ENCODE measurements at regions not wholly inside any gene's neighbourhood (a gene's known extent, or its start where the extent isn't known, plus 50 kb on each side); places are given as distances from the start of the nearest gene placed in this dataset.

- DNase-seq, result no peak
- no peaks in the 10 kb centered on the region for H3K36me3 ChIP-seq (replicated peaks; ENCODE audit: control insufficient read depth, insufficient read depth, low read length)
- H3K27me3 ChIP-seq (ENCODE audit: control insufficient read depth, insufficient read depth, low read length), result no peaks in the 10 kb centered on the region
These were observed 211.8 kb upstream of the DSEL start for GRCh38 chr18:67728364-67728763.

GRCh38 chr18:67726882-67727281, 210.4 kb upstream of the DSEL start:
- no peaks in the 10 kb centered on the region for H3K27me3 ChIP-seq (ENCODE audit: control insufficient read depth, insufficient read depth, low read length)
- H3K36me3 ChIP-seq (replicated peaks; ENCODE audit: control insufficient read depth, insufficient read depth, low read length), result no peaks in the 10 kb centered on the region
- no peak for DNase-seq
- H3K4me3 ChIP-seq (ENCODE audit: insufficient read depth, low read depth, low read length), result no peak overlapping the region

More at GRCh38 chr18:67728364-67728763, 211.8 kb upstream of the DSEL start:
- no peak overlapping the region for H3K4me3 ChIP-seq (ENCODE audit: insufficient read depth, low read depth, low read length)

GRCh38 chr18:67717800-67718199, 201.3 kb upstream of the DSEL start:
- H3K36me3 ChIP-seq (replicated peaks; ENCODE audit: control insufficient read depth, insufficient read depth, low read length), result no peaks in the 10 kb centered on the region
- no peak for DNase-seq
- H3K27me3 ChIP-seq (ENCODE audit: control insufficient read depth, insufficient read depth, low read length), result no peaks in the 10 kb centered on the region
- H3K4me3 ChIP-seq (ENCODE audit: insufficient read depth, low read depth, low read length), result no peak overlapping the region

- Histone ChIP-seq H3K36me3 (replicated peaks; ENCODE audit: control insufficient read depth, insufficient read depth, low read length) (no peaks in the 10 kb centered on the region), H3K4me3 (ENCODE audit: insufficient read depth, low read depth, low read length) (no peak overlapping the region), H3K27me3 (ENCODE audit: control insufficient read depth, insufficient read depth, low read length) (no peaks in the 10 kb centered on the region)
- no peak for DNase-seq
These were observed 199.0 kb upstream of the DSEL start for GRCh38 chr18:67715567-67715966.

- no peak overlapping the region for H3K4me3 ChIP-seq (ENCODE audit: insufficient read depth, low read depth, low read length)
- no peak for DNase-seq
These were observed 194.1 kb upstream of the DSEL start for GRCh38 chr18:67710639-67711038.

GRCh38 chr18:67705748-67706147, 189.2 kb upstream of the DSEL start:
- Histone ChIP-seq H3K27me3 (ENCODE audit: control insufficient read depth, insufficient read depth, low read length) (no peaks in the 10 kb centered on the region), H3K4me3 (ENCODE audit: insufficient read depth, low read depth, low read length) (no peak overlapping the region), H3K36me3 (replicated peaks; ENCODE audit: control insufficient read depth, insufficient read depth, low read length) (no peaks in the 10 kb centered on the region)
- peak; percentile 2 for DNase-seq

More at GRCh38 chr18:67710639-67711038, 194.1 kb upstream of the DSEL start:
- no peaks in the 10 kb centered on the region for H3K27me3 ChIP-seq (ENCODE audit: control insufficient read depth, insufficient read depth, low read length)
- H3K36me3 ChIP-seq (replicated peaks; ENCODE audit: control insufficient read depth, insufficient read depth, low read length), result no peaks in the 10 kb centered on the region

GRCh38 chr18:67695684-67696083, 179.2 kb upstream of the DSEL start:
- H3K27me3 ChIP-seq (ENCODE audit: control insufficient read depth, insufficient read depth, low read length), result no peaks in the 10 kb centered on the region
- no peaks in the 10 kb centered on the region for H3K36me3 ChIP-seq (replicated peaks; ENCODE audit: control insufficient read depth, insufficient read depth, low read length)
- no peak overlapping the region for H3K4me3 ChIP-seq (ENCODE audit: insufficient read depth, low read depth, low read length)
- no peak for DNase-seq

GRCh38 chr18:67694787-67695186, 178.3 kb upstream of the DSEL start:
- Histone ChIP-seq H3K36me3 (replicated peaks; ENCODE audit: control insufficient read depth, insufficient read depth, low read length) (no peaks in the 10 kb centered on the region), H3K27me3 (ENCODE audit: control insufficient read depth, insufficient read depth, low read length) (no peaks in the 10 kb centered on the region), H3K4me3 (ENCODE audit: insufficient read depth, low read depth, low read length) (no peak overlapping the region)
- DNase-seq, result no peak

- H3K27me3 ChIP-seq (ENCODE audit: control insufficient read depth, insufficient read depth, low read length), result no peaks in the 10 kb centered on the region
- no peak for DNase-seq
- H3K36me3 ChIP-seq (replicated peaks; ENCODE audit: control insufficient read depth, insufficient read depth, low read length), result no peaks in the 10 kb centered on the region
- no peak overlapping the region for H3K4me3 ChIP-seq (ENCODE audit: insufficient read depth, low read depth, low read length)
These were observed 176.3 kb upstream of the DSEL start for GRCh38 chr18:67692811-67693210.

- no peak for DNase-seq
- Histone ChIP-seq H3K4me3 (ENCODE audit: insufficient read depth, low read depth, low read length) (no peak overlapping the region), H3K36me3 (replicated peaks; ENCODE audit: control insufficient read depth, insufficient read depth, low read length) (no peaks in the 10 kb centered on the region), H3K27me3 (ENCODE audit: control insufficient read depth, insufficient read depth, low read length) (no peaks in the 10 kb centered on the region)
These were observed 166.0 kb upstream of the DSEL start for GRCh38 chr18:67682516-67682915.

- Histone ChIP-seq H3K4me3 (ENCODE audit: insufficient read depth, low read depth, low read length) (no peak overlapping the region), H3K27me3 (ENCODE audit: control insufficient read depth, insufficient read depth, low read length) (no peaks in the 10 kb centered on the region), H3K36me3 (replicated peaks; ENCODE audit: control insufficient read depth, insufficient read depth, low read length) (no peaks in the 10 kb centered on the region)
- no peak for DNase-seq
These were observed 161.0 kb upstream of the DSEL start for GRCh38 chr18:67677489-67677888.

- H3K27me3 ChIP-seq (ENCODE audit: control insufficient read depth, insufficient read depth, low read length), result no peaks in the 10 kb centered on the region
- H3K36me3 ChIP-seq (replicated peaks; ENCODE audit: control insufficient read depth, insufficient read depth, low read length), result no peaks in the 10 kb centered on the region
- H3K4me3 ChIP-seq (ENCODE audit: insufficient read depth, low read depth, low read length), result no peak overlapping the region
- DNase-seq, result peak; percentile 1
These were observed 156.2 kb upstream of the DSEL start for GRCh38 chr18:67672716-67673115.

GRCh38 chr18:67672155-67672554, 155.6 kb upstream of the DSEL start:
- no peak for DNase-seq
- no peaks in the 10 kb centered on the region for H3K36me3 ChIP-seq (replicated peaks; ENCODE audit: control insufficient read depth, insufficient read depth, low read length)
- H3K4me3 ChIP-seq (ENCODE audit: insufficient read depth, low read depth, low read length), result no peak overlapping the region
- no peaks in the 10 kb centered on the region for H3K27me3 ChIP-seq (ENCODE audit: control insufficient read depth, insufficient read depth, low read length)

GRCh38 chr18:67670024-67670543, 153.6 kb upstream of the DSEL start:
- Histone ChIP-seq H3K36me3 (replicated peaks; ENCODE audit: control insufficient read depth, insufficient read depth, low read length) (no peaks in the 10 kb centered on the region), H3K4me3 (ENCODE audit: insufficient read depth, low read depth, low read length) (no peak overlapping the region), H3K27me3 (ENCODE audit: control insufficient read depth, insufficient read depth, low read length) (no peaks in the 10 kb centered on the region)
- no peak for DNase-seq

GRCh38 chr18:67665266-67665665, 148.7 kb upstream of the DSEL start:
- Histone ChIP-seq H3K4me3 (ENCODE audit: insufficient read depth, low read depth, low read length) (no peak overlapping the region), H3K36me3 (replicated peaks; ENCODE audit: control insufficient read depth, insufficient read depth, low read length) (no peaks in the 10 kb centered on the region), H3K27me3 (ENCODE audit: control insufficient read depth, insufficient read depth, low read length) (no peaks in the 10 kb centered on the region)
- DNase-seq, result no peak

- Histone ChIP-seq H3K36me3 (replicated peaks; ENCODE audit: control insufficient read depth, insufficient read depth, low read length) (no peaks in the 10 kb centered on the region), H3K4me3 (ENCODE audit: insufficient read depth, low read depth, low read length) (no peak overlapping the region), H3K27me3 (ENCODE audit: control insufficient read depth, insufficient read depth, low read length) (no peaks in the 10 kb centered on the region)
- DNase-seq, result no peak
These were observed 146.5 kb upstream of the DSEL start for GRCh38 chr18:67662996-67663395.
